HL-60/S4 (cell line): ENCODE measurements at regions not wholly inside any gene's neighbourhood (a gene's known extent, or its start where the extent isn't known, plus 50 kb on each side); places are given as distances from the start of the nearest gene placed in this dataset.

Experiments used
- in situ Hi-C: fragments of 300-500 bp; cut with MboI; formaldehyde crosslinking; loops from 2 replicates; pipeline ENCODE4 v1.14.3; 2022; ENCODE audit warnings: low sequenced_read_pairs

- in situ Hi-C loops, result no loop called here
Measured at GRCh38 chr2:196341277-196341841, 170.0 kb upstream of the STK17B start.

GRCh38 chr2:196344397-196344796, 173.0 kb upstream of the STK17B start:
- in situ Hi-C loops, result no loop called here

- in situ Hi-C loops, result no loop called here
Measured at GRCh38 chr2:196353717-196354116, 182.3 kb upstream of the STK17B start.

GRCh38 chr2:196354186-196354585, 182.8 kb upstream of the STK17B start:
- in situ Hi-C loops, result no loop called here

GRCh38 chr2:196356332-196356731, 185.0 kb upstream of the STK17B start:
- in situ Hi-C loops, result no loop called here

GRCh38 chr2:196360650-196361049, 189.3 kb upstream of the STK17B start:
- in situ Hi-C loops, result no loop called here

DNA sequence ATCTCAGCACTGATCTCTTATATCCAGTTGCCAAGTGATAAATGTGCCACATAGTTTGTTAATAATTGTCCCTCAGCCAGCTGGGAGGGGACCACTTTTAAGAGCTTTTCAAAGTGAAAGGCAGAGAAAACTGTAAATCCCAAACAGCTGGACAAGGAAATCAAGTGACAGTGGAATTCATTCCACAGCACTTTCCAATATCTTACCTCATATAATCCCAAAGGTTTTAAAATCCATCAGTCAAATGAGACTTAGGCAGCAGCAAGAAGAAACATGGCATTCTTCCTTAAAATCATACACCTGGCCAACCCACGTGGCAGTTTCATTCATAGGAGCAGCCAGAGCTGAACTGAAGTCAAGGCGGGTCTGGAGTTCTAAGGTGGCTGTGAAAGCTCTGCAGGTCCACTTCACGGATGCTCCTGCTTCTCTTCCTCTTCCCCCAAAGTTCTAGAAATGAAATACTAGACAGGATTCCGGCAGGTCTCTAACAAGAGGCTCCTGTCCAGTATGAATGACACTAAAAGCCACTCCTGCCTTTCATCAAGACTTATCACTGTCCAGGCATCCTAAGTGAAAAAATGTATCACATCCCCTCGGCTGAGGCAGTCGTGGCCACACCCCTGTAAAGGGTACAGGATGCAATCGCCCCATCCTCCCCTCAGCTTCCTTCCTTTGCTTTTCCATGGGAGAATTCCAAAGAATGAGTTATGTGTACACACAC, 190.4 kb upstream of the STK17B start:
- in situ Hi-C loops, result no loop called here

DNA sequence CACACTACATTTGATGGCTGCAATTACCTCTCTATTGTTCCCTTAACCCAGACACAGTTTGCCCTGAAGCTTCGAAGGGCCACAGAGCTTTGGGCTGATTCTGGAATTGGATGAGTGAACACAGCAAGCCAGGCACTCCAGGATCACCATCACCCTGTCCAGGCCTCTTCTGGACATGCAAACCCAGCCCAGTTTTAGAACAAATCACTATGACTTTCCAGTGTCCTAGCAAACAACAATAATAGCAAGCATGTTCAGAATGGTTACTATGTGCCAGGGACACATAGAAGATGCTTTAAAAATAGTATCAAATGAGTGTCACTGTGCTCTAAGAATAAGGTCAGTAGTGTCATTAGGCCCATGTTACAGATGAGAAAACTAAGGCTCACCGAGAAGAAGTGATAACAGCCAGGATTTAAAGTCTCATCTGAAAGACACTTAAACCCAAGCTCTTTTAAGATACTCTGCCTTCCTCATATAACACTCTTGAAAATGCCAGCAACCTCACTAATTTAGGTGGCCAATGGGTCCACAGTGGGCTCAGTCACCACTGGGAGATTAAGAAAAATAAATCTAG, 191.7 kb upstream of the STK17B start:
- in situ Hi-C loops, result no loop called here

DNA sequence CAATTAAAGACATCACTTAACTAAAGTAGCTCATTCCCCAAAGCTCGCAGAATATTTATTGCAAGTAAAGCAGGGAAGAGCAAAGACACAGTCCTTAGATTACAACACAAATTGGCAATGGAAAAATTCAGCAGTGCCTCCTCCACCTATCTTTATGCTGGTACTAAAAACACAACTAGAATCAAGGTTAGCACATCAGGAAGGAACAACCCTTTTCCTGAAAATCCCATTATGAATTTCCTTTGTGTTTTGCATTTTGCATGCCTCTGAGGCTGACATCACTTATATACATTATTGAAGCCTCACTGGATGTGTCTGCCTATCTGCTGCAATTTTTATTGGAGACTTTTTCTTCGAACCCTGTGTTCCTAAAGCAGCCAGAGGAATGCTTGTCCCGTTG, 193.8 kb upstream of the STK17B start:
- in situ Hi-C loops, result no loop called here

DNA sequence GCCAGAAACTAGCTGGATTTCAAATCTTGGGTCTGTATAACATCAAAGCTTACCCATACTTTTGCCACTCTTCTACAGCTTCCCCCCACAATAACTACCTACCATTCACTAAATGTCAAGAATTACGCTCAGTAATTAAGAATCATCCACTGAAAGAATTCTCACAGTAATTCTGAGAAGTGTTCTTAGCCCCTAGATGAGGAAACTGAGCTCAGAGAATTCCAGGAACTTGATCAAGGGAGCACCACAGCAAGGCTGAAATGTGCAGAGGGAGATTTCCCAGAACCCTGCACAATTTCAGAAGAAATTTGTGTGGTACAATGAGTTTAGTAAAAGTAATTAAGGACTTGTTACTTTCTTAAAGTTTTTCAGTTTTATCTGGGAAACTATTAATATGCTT, 194.5 kb upstream of the STK17B start:
- in situ Hi-C loops, result no loop called here

GRCh38 chr2:196367633-196368032, 196.3 kb upstream of the STK17B start:
- in situ Hi-C loops, result no loop called here

GRCh38 chr2:196368546-196369225, 197.3 kb upstream of the STK17B start:
- in situ Hi-C loops, result no loop called here

- in situ Hi-C loops, result no loop called here
Measured at GRCh38 chr2:196369967-196370366, 198.6 kb upstream of the STK17B start.

GRCh38 chr2:196370381-196370780, 199.0 kb upstream of the STK17B start:
- in situ Hi-C loops, result no loop called here

DNA sequence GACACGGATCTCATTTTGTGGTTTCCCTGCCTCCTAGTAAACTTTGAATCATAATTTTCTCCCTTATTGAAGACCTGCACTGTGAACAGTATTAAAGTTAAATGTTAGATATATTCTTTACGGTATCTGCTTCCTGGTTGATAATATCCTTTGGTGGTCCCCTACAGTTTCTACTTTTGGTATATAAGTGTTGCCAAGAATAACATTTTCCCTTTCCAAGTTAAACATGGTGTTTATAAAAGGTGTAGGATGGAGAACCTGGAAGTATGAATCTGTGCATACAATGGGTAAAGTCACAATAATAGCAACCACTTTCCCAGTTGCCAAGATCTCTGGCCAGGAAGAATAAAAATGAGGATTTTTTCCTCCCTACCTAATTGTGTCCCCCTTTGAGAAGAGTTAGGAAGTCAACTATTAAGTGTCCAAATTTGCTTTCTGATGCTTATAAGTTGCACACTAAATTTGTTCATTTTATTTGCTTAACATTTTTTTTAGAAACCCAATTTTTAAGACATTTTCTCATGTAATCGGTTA, 201.0 kb upstream of the STK17B start:
- in situ Hi-C loops, result no loop called here

GRCh38 chr2:196372811-196373664, 201.7 kb upstream of the STK17B start:
- in situ Hi-C loops, result no loop called here

GRCh38 chr2:196376984-196377877, 205.9 kb upstream of the STK17B start:
- in situ Hi-C loops, result no loop called here

DNA sequence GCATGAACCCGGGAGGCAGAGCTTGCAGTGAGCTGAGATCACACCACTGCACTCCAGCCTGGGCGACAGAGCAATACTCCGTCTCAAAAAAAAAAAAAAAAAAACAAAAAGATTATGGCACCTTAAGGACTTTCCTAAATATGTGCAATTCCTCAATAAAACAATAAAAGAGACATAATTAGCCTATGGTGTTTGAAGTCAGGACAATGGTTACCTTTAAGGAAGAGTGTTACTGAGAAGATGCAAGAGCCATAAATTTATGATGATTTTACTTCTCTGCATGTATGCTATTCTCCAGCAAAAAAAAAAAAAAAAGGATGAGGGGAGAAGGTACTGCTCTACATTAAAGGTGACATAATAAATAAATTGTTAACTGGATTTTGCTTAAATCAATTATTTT, 208.2 kb upstream of the STK17B start:
- in situ Hi-C loops, result no loop called here

DNA sequence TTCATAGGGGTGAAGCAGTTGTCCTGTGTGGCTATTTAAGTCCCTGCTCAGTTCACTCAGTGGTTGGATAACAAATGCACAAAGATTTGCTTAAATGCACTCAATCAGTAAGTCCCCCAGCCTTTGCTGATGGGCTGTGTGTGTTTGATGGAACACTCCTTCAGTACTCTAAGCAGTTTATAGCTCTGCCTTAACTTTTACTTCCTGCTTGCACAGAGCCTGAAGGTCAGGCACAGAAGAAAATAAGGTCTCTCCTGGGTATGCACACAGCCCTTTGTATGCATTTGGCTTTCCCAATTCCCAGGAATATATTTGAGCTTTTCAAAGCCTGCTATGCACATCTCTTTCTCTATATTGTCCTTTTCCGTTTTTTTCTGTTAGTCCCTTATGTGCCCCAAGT, 208.7 kb upstream of the STK17B start:
- in situ Hi-C loops, result no loop called here

GRCh38 chr2:196380575-196380974, 209.2 kb upstream of the STK17B start:
- in situ Hi-C loops, result no loop called here
